ENCODE measurements at regions not wholly inside any gene's neighbourhood (a gene's known extent, or its start where the extent isn't known, plus 50 kb on each side); places are given as distances from the start of the nearest gene placed in this dataset.

- no peak for DNase-seq (ENCODE audit: low spot score)
- in situ Hi-C loops (cut with HindIII; ENCODE audit: low sequenced_read_pairs) = no loop called here
Observed at GRCh38 chr3:118842147-118842863, 192.3 kb downstream of the IGSF11 start.

- no peak for DNase-seq (ENCODE audit: low spot score)
- in situ Hi-C loops (cut with HindIII; ENCODE audit: low sequenced_read_pairs) = no loop called here
Observed at GRCh38 chr3:118846176-118846575, 188.5 kb downstream of the IGSF11 start.

All from G401 (cell line).